PC-3 (cell line): ENCODE measurements at regions not wholly inside any gene's neighbourhood (a gene's known extent, or its start where the extent isn't known, plus 50 kb on each side); places are given as distances from the start of the nearest gene placed in this dataset.

Source experiments
- ATAC-seq: fragments of 200-7000 bp; cut with Tn5 transposase; 2 replicates; pipeline ENCODE4 v1.9.1; 2020; ENCODE audit warnings: mild to moderate bottlenecking, moderate library complexity
- BruUV-seq: library from RNA; stranded (reverse); fragments of 400-500 nt; replicated peaks from 2 replicates; lab custom pipeline; 2021; lab: Mats Ljungman, UMichigan
- CTCF ChIA-PET: fragments of 300-600 bp; sonication (Branson Sonifier 250); formaldehyde crosslinking; loops from one replicate; lab custom pipeline; 2022; ENCODE audit warnings: antibody characterized with exemption; lab: Charles Lee
- POLR2A ChIA-PET: fragments of 300-600 bp; sonication (Branson Sonifier 250); formaldehyde crosslinking; loops from one replicate; lab custom pipeline; 2022; ENCODE audit warnings: antibody characterized with exemption; ENCODE audit not compliant: unreplicated experiment; lab: Charles Lee
- DNase-seq: peaks from one replicate; pipeline ENCODE4 v3.0.0-alpha.2; 2015
- H2AFZ ChIP-seq: fragments of 300-600 bp; sonication (generic); 2 replicates; pipeline ENCODE4 v1.6.0; 2016; ENCODE audit warnings: antibody characterized with exemption, low read length
- H3F3A ChIP-seq: fragments of 300-600 bp; sonication (generic); one replicate; pipeline ENCODE4 v1.6.0; 2017; ENCODE audit warnings: antibody characterized with exemption, low read length, control low read depth, mild to moderate bottlenecking; ENCODE audit not compliant: unreplicated experiment
- H3K27ac ChIP-seq: fragments of 300-600 bp; sonication (generic); 2 replicates; pipeline ENCODE4 v1.5.1; 2016; ENCODE audit warnings: mild to moderate bottlenecking, low read length
- H3K27me3 ChIP-seq: fragments of 300-600 bp; sonication (generic); 2 replicates; pipeline ENCODE4 v1.6.1; 2016; ENCODE audit warnings: low read length, mixed read lengths
- H3K36me3 ChIP-seq: fragments of 300-600 bp; sonication (generic); 2 replicates; pipeline ENCODE4 v1.6.1; 2016; ENCODE audit warnings: low read depth, mixed run types, low read length, mixed read lengths
- H3K4me1 ChIP-seq: fragments of 300-600 bp; sonication (generic); 2 replicates; pipeline ENCODE4 v1.5.1; 2016; ENCODE audit warnings: low read length; ENCODE audit not compliant: insufficient read depth
- H3K4me2 ChIP-seq: fragments of 300-600 bp; sonication (generic); 2 replicates; pipeline ENCODE4 v1.6.0; 2016; ENCODE audit warnings: low read length
- H3K4me3 ChIP-seq: fragments of 300-600 bp; sonication (generic); 2 replicates; pipeline ENCODE4 v1.5.1; 2016; ENCODE audit warnings: mild to moderate bottlenecking, low read length, mixed read lengths
- H3K79me2 ChIP-seq: fragments of 300-600 bp; sonication (generic); 2 replicates; pipeline ENCODE4 v1.6.1; 2017; ENCODE audit warnings: low read length, mixed read lengths
- H3K9ac ChIP-seq: fragments of 300-600 bp; sonication (generic); 2 replicates; pipeline ENCODE4 v1.6.0; 2016; ENCODE audit warnings: mild to moderate bottlenecking, low read length
- H3K9me2 ChIP-seq: fragments of 300-600 bp; sonication (generic); replicated peaks from 2 replicates; pipeline ENCODE4 v1.6.1; 2016; ENCODE audit warnings: mixed run types, low read length, mixed read lengths
- H3K9me3 ChIP-seq: fragments of 300-600 bp; sonication (generic); 2 replicates; pipeline ENCODE4 v1.6.1; 2016; ENCODE audit warnings: low read length, mixed read lengths
- H4K20me1 ChIP-seq: fragments of 300-600 bp; sonication (generic); 2 replicates; pipeline ENCODE4 v1.6.1; 2016; ENCODE audit warnings: low read length, mixed read lengths
- EZH2 ChIP-seq: fragments of 300-600 bp; sonication (generic); IDR thresholded peaks from one replicate; pipeline ENCODE4 v1.6.1; 2017; ENCODE audit warnings: antibody characterized with exemption, mild to moderate bottlenecking, low read length; ENCODE audit not compliant: unreplicated experiment
- EZH2phosphoT487 ChIP-seq: fragments of 300-600 bp; sonication (generic); IDR thresholded peaks from 2 replicates; pipeline ENCODE4 v1.6.1; 2018; ENCODE audit warnings: mild to moderate bottlenecking, antibody characterized with exemption, low read length, borderline replicate concordance
- intact Hi-C: fragments of 100-400 bp; cut with micrococcal nuclease; formaldehyde crosslinking; loops from 2 replicates; pipeline ENCODE4 v1.9.0; 2023
- TF ChIP-seq, protein P1 (sequence below): fragments of 300-600 bp; sonication (generic); conservative IDR thresholded peaks from 2 replicates; pipeline ENCODE4 v1.5.1; 2017; ENCODE audit warnings: antibody characterized with exemption, low read depth, mild to moderate bottlenecking, low read length

DNA sequence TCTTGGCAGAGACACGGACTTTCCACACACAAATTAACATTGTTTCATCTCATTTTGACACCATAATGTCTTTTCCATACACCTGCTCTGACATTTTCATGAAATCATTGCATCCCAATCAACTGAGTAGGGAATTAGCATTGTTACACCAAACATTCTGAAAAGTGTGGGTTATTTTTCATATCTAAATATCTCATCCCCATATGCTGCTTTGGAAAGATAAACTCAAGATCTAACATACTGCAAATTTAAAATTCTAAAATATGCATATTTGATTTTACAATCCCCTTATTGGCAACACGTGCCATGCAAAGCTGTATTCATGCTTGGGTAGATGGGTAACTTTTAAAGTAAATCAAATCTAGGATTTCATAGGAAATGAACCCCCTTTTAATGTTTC lies 242.9 kb downstream of the ZNF516 start:
- Histone ChIP-seq H3K36me3 (no peaks in the 10 kb centered on the region), H3K4me2 (no peak overlapping the region), H3K9ac (no peak overlapping the region), H2AFZ (no peak overlapping the region), H3K27ac (no peak overlapping the region), H3K4me3 (no peak overlapping the region), H3K9me3 (no peaks in the 10 kb centered on the region), H3K9me2 (no peaks in the 10 kb centered on the region), H3K4me1 (no peaks in the 10 kb centered on the region), H3F3A (no peaks in the 10 kb centered on the region), H3K79me2 (no peaks in the 10 kb centered on the region), H3K27me3 (peaks cover 56% of the 10 kb centered on the region), H4K20me1 (no peaks in the 10 kb centered on the region)
- DNase-seq (no peak), ATAC-seq (no peak)
- CTCF ChIA-PET, result no interaction called here
- intact Hi-C loops, result no loop called here
- POLR2A ChIA-PET, result no interaction called here
- BruUV-seq, result no TSS peak
- TF ChIP-seq EZH2phosphoT487 (no peak), EZH2 (no peak)
- TF ChIP-seq, protein P1, sequence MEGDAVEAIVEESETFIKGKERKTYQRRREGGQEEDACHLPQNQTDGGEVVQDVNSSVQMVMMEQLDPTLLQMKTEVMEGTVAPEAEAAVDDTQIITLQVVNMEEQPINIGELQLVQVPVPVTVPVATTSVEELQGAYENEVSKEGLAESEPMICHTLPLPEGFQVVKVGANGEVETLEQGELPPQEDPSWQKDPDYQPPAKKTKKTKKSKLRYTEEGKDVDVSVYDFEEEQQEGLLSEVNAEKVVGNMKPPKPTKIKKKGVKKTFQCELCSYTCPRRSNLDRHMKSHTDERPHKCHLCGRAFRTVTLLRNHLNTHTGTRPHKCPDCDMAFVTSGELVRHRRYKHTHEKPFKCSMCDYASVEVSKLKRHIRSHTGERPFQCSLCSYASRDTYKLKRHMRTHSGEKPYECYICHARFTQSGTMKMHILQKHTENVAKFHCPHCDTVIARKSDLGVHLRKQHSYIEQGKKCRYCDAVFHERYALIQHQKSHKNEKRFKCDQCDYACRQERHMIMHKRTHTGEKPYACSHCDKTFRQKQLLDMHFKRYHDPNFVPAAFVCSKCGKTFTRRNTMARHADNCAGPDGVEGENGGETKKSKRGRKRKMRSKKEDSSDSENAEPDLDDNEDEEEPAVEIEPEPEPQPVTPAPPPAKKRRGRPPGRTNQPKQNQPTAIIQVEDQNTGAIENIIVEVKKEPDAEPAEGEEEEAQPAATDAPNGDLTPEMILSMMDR, result no peak

DNA sequence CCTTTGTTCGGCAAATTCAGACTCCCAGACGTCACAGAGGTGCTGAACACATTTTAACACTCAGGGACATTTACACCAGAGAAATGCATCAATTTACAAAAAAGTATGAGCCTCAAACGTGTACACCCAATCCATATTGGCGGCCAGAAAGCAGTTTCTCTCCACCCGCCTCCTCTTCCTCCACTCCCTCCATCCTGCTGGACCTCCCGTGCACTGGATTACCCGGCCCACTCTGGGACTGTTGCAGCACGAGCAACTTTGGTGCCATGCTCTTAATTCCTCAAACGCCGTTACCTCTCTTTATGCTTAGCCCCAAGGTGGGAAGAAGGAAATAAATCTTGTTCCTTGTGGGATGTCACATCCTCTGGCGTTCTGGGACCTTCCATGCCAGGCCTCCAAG lies 243.4 kb downstream of the ZNF516 start:
- POLR2A ChIA-PET, result no interaction called here
- intact Hi-C loops, result no loop called here
- H4K20me1 ChIP-seq, result no peaks in the 10 kb centered on the region
- H3K27me3 ChIP-seq, result peaks cover 59% of the 10 kb centered on the region
- H3K9ac ChIP-seq, result no peak overlapping the region
- no peak overlapping the region for H3K4me3 ChIP-seq
- no peaks in the 10 kb centered on the region for H3K36me3 ChIP-seq
- no peaks in the 10 kb centered on the region for H3F3A ChIP-seq
- no peaks in the 10 kb centered on the region for H3K9me3 ChIP-seq
- BruUV-seq, result no TSS peak
- no peaks in the 10 kb centered on the region for H3K79me2 ChIP-seq
- H2AFZ ChIP-seq, result no peak overlapping the region
- H3K9me2 ChIP-seq, result no peaks in the 10 kb centered on the region
- DNase-seq (no peak), ATAC-seq (no peak)
- CTCF ChIA-PET, result no interaction called here
- H3K4me2 ChIP-seq, result no peak overlapping the region
- no peak for TF ChIP-seq EZH2
- TF ChIP-seq EZH2phosphoT487, result no peak
- TF ChIP-seq, protein P1, result no peak
- no peak overlapping the region for H3K27ac ChIP-seq
- H3K4me1 ChIP-seq, result no peaks in the 10 kb centered on the region

DNA sequence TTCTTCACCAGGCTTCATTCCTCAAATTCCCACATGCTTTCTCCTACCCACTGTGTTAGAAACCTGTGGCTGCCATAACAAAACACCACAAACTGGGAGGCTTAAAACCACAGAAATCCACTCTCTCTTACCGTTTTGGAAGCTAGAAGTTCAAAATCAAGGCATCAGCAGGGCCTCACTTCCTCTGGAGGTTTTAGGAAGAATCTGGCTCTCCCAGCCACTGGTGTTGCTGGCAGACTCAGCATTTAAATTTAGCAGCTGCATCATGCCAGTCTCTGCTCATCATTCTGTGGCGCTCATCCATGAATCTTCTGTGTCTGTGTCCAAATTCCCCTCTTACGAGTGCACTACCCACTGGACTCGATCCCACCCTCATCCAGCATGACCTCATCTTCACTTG lies 248.5 kb downstream of the ZNF516 start:
- intact Hi-C loops, result no loop called here
- Histone ChIP-seq H3K79me2 (no peaks in the 10 kb centered on the region), H3K27me3 (peaks cover 26% of the 10 kb centered on the region), H3F3A (no peaks in the 10 kb centered on the region), H4K20me1 (no peaks in the 10 kb centered on the region), H3K4me3 (no peak overlapping the region), H3K4me1 (no peaks in the 10 kb centered on the region), H3K4me2 (no peak overlapping the region), H3K36me3 (no peaks in the 10 kb centered on the region), H3K27ac (no peak overlapping the region), H2AFZ (no peak overlapping the region), H3K9me2 (no peaks in the 10 kb centered on the region), H3K9ac (no peak overlapping the region), H3K9me3 (0 out of 2 replicates have a peak, but pooled peaks cover 6% of the 10 kb centered on the region)
- TF ChIP-seq, protein P1, result no peak
- TF ChIP-seq EZH2 (no peak), EZH2phosphoT487 (no peak)
- BruUV-seq, result no TSS peak
- CTCF ChIA-PET, result no interaction called here
- ATAC-seq (no peak), DNase-seq (no peak)
- POLR2A ChIA-PET, result no interaction called here
